SK-N-SH (cell line): ENCODE measurements at regions not wholly inside any gene's neighbourhood (a gene's known extent, or its start where the extent isn't known, plus 50 kb on each side); places are given as distances from the start of the nearest gene placed in this dataset.
"Not testable (repeated sequence)": the region's sequence is repeated elsewhere in the genome, so short reads cannot be mapped to it uniquely, and the experiment has no call there.

Source experiments
- CTCF ChIA-PET: fragments of 300-600, 350-600 bp; formaldehyde crosslinking; extraction: SDS; loops from one replicate; lab custom pipeline; 2021; lab: Yijun Ruan, JAX
- POLR2A ChIA-PET: fragments of 350-600 bp; sonication (Branson Sonifier 250); formaldehyde crosslinking; extraction: SDS; loops from one replicate; lab custom pipeline; 2020; ENCODE audit warnings: antibody characterized with exemption, inconsistent platforms; lab: Yijun Ruan, JAX
- DNase-seq: peaks from one replicate; pipeline ENCODE4 v3.0.0; 2012
- H2AFZ ChIP-seq: fragments of 200-600 bp; sonication (generic); 2 replicates; pipeline ENCODE4 v1.8.1; 2016; ENCODE audit warnings: antibody characterized with exemption, mild to moderate bottlenecking, low read depth
- H3F3A ChIP-seq: fragments of 200-600 bp; sonication (generic); replicated peaks from 2 replicates; pipeline ENCODE3; 2016; ENCODE audit warnings: antibody characterized with exemption, mild to moderate bottlenecking; ENCODE audit not compliant: insufficient read depth
- H3K27ac ChIP-seq, 2 experiments: fragments of 200-500 bp in 1 of 2; fragments of 200-600 bp in 1 of 2; sonication (Bioruptor generic) in 1 of 2; sonication (generic), shearing (Covaris generic) in 1 of 2; 2 replicates each; pipeline versions ENCODE4 v1.5.1 to v1.6.1; 2014 to 2016; ENCODE audit warnings: low read depth in 2 of 2, inconsistent platforms in 1 of 2, low read length in 1 of 2, mild to moderate bottlenecking in 1 of 2, mixed read lengths in 1 of 2
- H3K27me3 ChIP-seq: fragments of 200-600 bp; sonication (generic), shearing (Covaris generic); 2 replicates; pipeline ENCODE4 v1.6.1; 2016; ENCODE audit warnings: mixed run types; ENCODE audit not compliant: insufficient read depth
- H3K36me3 ChIP-seq, 2 experiments: fragments of 200-500 bp in 1 of 2; fragments of 200-600 bp in 1 of 2; sonication (Bioruptor generic) in 1 of 2; sonication (generic) in 1 of 2; replicated peaks in 1 of 2; 2 replicates each; pipeline versions ENCODE3 to v1.5.1; 2014 to 2016; ENCODE audit warnings: low read length in 1 of 2, mild to moderate bottlenecking in 1 of 2; ENCODE audit not compliant: insufficient read depth in 2 of 2, control insufficient read depth in 1 of 2
- H3K4me1 ChIP-seq, 2 experiments: fragments of 200-500 bp in 1 of 2; fragments of 200-600 bp in 1 of 2; sonication (Bioruptor generic) in 1 of 2; sonication (generic), shearing (Covaris generic) in 1 of 2; 2 replicates each; pipeline versions ENCODE4 v1.5.1 to v1.6.1; 2014 to 2016; ENCODE audit warnings: low read depth in 1 of 2, low read length in 1 of 2, mixed run types in 1 of 2; ENCODE audit not compliant: insufficient read depth in 2 of 2, control insufficient read depth in 1 of 2
- H3K4me2 ChIP-seq: fragments of 200-600 bp; sonication (generic), shearing (Covaris generic); 2 replicates; pipeline ENCODE4 v1.6.1; 2017; ENCODE audit warnings: mixed run types
- H3K4me3 ChIP-seq, 2 experiments: fragments of 200-500 bp in 1 of 2; fragments of 200-600 bp in 1 of 2; sonication (Bioruptor generic) in 1 of 2; sonication (generic), shearing (Covaris generic) in 1 of 2; 2 replicates each; pipeline versions ENCODE4 v1.5.1 to v1.8.1; 2014 to 2016; ENCODE audit warnings: low read depth in 2 of 2, inconsistent platforms in 1 of 2, low read length in 1 of 2, mild to moderate bottlenecking in 1 of 2, mixed read lengths in 1 of 2, moderate library complexity in 1 of 2
- H3K79me2 ChIP-seq: fragments of 200-600 bp; sonication (generic); 2 replicates; pipeline ENCODE4 v1.8.1; 2017; ENCODE audit warnings: mild to moderate bottlenecking; ENCODE audit not compliant: insufficient read depth
- H3K9ac ChIP-seq: fragments of 200-600 bp; sonication (generic); 2 replicates; pipeline ENCODE4 v1.6.1; 2017; ENCODE audit warnings: mixed run types
- H3K9me2 ChIP-seq: fragments of 200-600 bp; sonication (generic); 2 replicates; pipeline ENCODE4 v1.6.1; 2017; ENCODE audit warnings: mixed run types
- H3K9me3 ChIP-seq: fragments of 200-600 bp; sonication (generic); 2 replicates; pipeline ENCODE4 v1.6.1; 2017; ENCODE audit warnings: mixed run types, mild to moderate bottlenecking, moderate library complexity
- H4K20me1 ChIP-seq: fragments of 200-600 bp; sonication (generic); 2 replicates; pipeline ENCODE4 v1.6.1; 2017; ENCODE audit warnings: mild to moderate bottlenecking, mixed run types; ENCODE audit not compliant: insufficient read depth
- WGBS: methylation state at CpG from one replicate; pipeline ENCODE4 v1.1.6; 2017; ENCODE audit warnings: low lambda C conversion rate; 5-methylcytosine and 5-hydroxymethylcytosine counted together

DNA sequence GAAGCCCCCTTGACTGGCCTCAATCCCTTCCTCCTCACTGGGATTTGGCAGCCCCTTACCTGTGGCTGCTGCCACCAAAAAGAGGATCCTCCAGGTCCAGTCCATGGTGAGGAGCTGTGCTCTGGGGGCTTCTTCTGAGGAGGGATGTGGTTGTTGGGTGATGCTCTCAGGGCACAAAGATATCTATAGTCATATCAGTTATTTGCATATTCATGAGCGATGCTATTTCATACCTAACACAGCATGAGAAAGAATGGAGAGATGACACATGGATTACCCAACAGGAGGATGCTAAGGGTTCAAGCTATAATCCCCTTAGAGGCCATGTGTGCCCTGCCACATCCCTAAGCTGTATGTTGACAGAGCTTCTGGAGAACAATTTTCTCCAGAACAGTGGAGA lies 98.1 kb downstream of the OR4M2 start:
- H3F3A ChIP-seq, DNase-seq: not testable (repeated sequence)

DNA sequence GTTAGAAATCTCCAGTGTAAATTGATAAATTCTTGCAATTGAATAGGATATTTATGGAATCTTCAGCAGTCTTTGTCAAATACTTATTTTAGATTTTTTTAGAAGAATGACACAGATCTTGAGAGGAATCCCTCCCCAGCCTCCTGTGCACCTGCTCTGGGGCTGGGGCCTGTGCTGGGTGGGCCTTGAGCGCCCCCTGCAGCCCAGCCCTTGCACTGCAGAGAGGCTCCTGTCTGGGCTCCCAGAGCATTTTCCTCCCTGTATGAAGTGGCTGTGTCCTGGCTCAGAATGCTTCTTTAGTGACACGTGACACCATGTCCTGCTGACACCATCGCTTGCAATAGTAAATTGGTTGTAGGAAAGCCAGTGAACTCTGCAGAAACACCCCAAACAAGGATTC lies 98.7 kb downstream of the OR4M2 start:
- WGBS, result no CpG with 5 or more reads among the region's 3 CpGs
- H3K9me2 ChIP-seq, H3K4me3 ChIP-seq, POLR2A ChIA-PET, H3K9ac ChIP-seq, H3K79me2 ChIP-seq, CTCF ChIA-PET, H3K4me2 ChIP-seq, H3K9me3 ChIP-seq, H4K20me1 ChIP-seq, H2AFZ ChIP-seq, H3K36me3 ChIP-seq, H3K27me3 ChIP-seq, H3K27ac ChIP-seq, H3F3A ChIP-seq, DNase-seq, H3K4me1 ChIP-seq: not testable (repeated sequence)

More for the DNA sequence above, 98.1 kb downstream of the OR4M2 start:
- H3K9me3 ChIP-seq, H2AFZ ChIP-seq, H3K36me3 ChIP-seq, H3K4me2 ChIP-seq, CTCF ChIA-PET, POLR2A ChIA-PET, H3K9ac ChIP-seq, H3K27ac ChIP-seq, H3K4me1 ChIP-seq, H3K79me2 ChIP-seq, H3K27me3 ChIP-seq, H3K9me2 ChIP-seq, H3K4me3 ChIP-seq, H4K20me1 ChIP-seq: not testable (repeated sequence)
- no CpG with 5 or more reads among the region's 1 CpG for WGBS

DNA sequence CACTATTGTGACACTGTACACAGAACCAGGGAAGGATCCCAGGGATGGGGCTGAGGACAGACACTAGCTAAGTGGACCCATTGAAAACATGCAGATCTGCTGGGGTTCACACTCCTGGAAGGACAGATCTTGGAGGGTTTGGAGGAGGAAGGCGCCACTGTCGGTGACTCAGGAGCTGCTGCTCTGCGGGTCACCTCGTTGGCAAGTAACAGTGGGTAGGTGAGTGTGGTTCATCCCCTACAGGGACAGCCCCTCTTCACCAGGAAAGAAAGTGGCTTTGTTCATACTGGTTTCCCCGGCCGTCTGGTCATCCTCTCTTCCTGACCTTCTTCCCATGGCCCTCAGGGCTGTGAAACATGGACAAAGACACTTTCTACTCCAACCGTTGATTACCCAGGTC lies 100.3 kb downstream of the OR4M2 start:
- H4K20me1 ChIP-seq, H3K4me2 ChIP-seq, H3K27ac ChIP-seq, CTCF ChIA-PET, POLR2A ChIA-PET, H3K79me2 ChIP-seq, H2AFZ ChIP-seq, H3F3A ChIP-seq, H3K9ac ChIP-seq, H3K27me3 ChIP-seq, H3K4me3 ChIP-seq, H3K9me2 ChIP-seq, H3K9me3 ChIP-seq, DNase-seq, H3K4me1 ChIP-seq, H3K36me3 ChIP-seq: not testable (repeated sequence)
- WGBS, result no CpG with 5 or more reads among the region's 7 CpGs

DNA sequence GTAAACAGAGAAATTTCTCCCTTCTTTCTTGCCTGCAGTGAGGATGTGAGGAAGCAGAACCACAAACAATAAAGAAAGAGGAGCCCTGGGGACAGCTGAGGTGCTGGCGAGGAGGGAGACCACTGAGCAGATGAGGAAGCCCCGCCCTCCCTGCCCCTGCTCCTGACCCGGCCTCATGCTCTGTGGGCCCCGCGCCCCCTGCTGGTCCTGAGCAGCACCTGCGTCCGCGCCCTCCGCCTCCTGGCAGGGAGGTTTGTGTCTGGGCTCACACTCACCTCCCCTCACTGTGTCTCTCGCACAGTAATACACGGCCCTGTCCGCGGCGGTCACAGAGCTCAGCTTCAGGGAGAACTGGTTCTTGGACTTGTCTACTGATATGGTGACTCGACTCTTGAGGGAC lies 104.4 kb downstream of the OR4M2 start:
- H3K9me3 ChIP-seq, POLR2A ChIA-PET, H3K27ac ChIP-seq, H3K9me2 ChIP-seq, H4K20me1 ChIP-seq, H3K4me1 ChIP-seq, H3K79me2 ChIP-seq, DNase-seq, H3K36me3 ChIP-seq, H3K4me3 ChIP-seq, H3F3A ChIP-seq, H3K9ac ChIP-seq, CTCF ChIA-PET, H3K4me2 ChIP-seq, H2AFZ ChIP-seq, H3K27me3 ChIP-seq: not testable (repeated sequence)
- no CpG with 5 or more reads among the region's 15 CpGs for WGBS

DNA sequence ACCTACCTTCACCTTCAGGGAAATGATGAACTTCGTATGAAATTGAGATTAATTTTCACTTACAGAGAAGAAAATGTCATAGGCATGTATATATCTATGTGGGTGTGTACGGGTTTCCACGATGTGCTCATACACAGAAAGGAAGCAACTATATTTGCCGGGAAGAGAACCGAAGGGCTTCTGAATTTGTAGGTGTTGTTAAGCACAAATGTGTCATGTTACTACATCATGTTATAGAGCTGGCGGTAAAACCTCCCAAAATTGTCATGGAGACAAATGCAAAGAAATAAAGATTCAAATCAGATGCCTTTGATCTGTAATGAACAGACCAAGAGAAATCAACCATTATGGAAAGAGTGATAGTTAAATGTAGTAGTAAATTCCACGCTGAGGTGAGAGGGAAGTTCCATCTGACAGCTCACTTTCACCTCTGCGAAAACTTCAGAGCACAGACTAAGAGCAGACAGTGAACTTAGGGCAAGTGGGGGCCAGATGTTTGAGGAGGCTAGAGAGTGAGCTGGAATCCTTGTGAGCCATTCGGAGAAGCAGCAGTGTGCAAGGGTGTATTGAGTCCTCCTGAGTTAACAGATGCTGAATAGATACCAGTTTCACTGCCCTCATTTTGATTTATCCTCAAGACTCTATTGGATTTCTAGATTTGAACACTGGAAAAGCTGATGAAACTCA lies 106.7 kb downstream of the OR4M2 start:
- H3F3A ChIP-seq, H4K20me1 ChIP-seq, H3K4me3 ChIP-seq, H3K9ac ChIP-seq, H3K79me2 ChIP-seq, H3K4me2 ChIP-seq, H3K9me3 ChIP-seq, H3K9me2 ChIP-seq, H3K27me3 ChIP-seq, POLR2A ChIA-PET, CTCF ChIA-PET, H3K36me3 ChIP-seq, H2AFZ ChIP-seq, DNase-seq, H3K27ac ChIP-seq, H3K4me1 ChIP-seq: not testable (repeated sequence)
- no CpG with 5 or more reads among the region's 9 CpGs for WGBS

DNA sequence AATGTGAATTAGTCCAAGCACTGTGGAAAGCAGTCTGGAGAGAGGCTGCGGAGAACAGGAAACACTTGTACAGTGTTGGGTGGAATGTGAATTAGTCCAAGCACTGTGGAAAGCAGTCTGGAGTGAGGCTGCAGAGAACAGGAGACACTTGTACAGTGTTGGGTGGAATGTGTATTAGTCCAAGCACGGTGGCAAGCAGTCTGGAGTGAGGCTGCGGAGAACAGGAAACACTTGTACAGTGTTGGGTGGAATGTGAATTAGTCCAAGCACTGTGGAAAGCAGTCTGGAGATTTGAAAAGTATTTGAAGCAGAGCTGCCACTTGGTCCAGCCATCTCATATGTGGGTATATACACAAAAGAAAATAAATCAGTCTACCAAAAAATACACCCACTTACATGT lies 111.5 kb downstream of the OR4M2 start:
- no CpG with 5 or more reads among the region's 3 CpGs for WGBS
- H3F3A ChIP-seq, H3K27me3 ChIP-seq, H4K20me1 ChIP-seq, H3K4me3 ChIP-seq, H3K27ac ChIP-seq, H3K4me2 ChIP-seq, POLR2A ChIA-PET, H3K4me1 ChIP-seq, H3K9me2 ChIP-seq, H3K36me3 ChIP-seq, H3K79me2 ChIP-seq, DNase-seq, H2AFZ ChIP-seq, H3K9ac ChIP-seq, CTCF ChIA-PET, H3K9me3 ChIP-seq: not testable (repeated sequence)
